OCI-LY7 (cell line): ENCODE measurements at regions not wholly inside any gene's neighbourhood (a gene's known extent, or its start where the extent isn't known, plus 50 kb on each side); places are given as distances from the start of the nearest gene placed in this dataset.

Experiments
- EZH2phosphoT487 ChIP-seq: fragments of 200-600 bp; sonication (generic); IDR thresholded peaks from 2 replicates; pipeline ENCODE4 v1.6.1; 2018; ENCODE audit warnings: low read depth, borderline replicate concordance, mild to moderate bottlenecking, mixed run types, antibody characterized with exemption, low read length, moderate library complexity, mixed read lengths
- TF ChIP-seq, protein P1 (sequence below): fragments of 200-600 bp; sonication (generic); conservative IDR thresholded peaks from 2 replicates; pipeline ENCODE4 v1.5.1; 2014; ENCODE audit warnings: mild to moderate bottlenecking, antibody characterized with exemption, low read length, moderate library complexity, mixed read lengths

DNA sequence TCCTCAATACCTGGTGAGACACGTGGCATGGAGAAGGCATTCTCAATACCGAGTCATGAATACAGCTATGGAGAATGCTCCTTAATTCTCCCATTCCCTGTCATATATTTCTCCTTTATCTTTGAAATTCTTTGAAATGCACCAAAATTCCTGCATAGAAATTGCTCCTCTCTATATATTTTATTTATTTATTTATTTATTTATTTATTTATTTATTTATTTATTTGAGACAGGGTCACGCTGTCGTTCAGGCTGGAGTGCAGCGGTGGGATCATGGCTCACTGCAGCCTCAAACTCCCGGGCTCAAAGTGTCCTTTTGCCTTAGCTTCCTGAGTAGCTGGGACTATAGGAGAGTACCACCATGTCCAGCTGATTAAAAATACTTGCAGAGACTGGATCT lies 190.3 kb upstream of the MAF start:
- TF ChIP-seq, protein P1, sequence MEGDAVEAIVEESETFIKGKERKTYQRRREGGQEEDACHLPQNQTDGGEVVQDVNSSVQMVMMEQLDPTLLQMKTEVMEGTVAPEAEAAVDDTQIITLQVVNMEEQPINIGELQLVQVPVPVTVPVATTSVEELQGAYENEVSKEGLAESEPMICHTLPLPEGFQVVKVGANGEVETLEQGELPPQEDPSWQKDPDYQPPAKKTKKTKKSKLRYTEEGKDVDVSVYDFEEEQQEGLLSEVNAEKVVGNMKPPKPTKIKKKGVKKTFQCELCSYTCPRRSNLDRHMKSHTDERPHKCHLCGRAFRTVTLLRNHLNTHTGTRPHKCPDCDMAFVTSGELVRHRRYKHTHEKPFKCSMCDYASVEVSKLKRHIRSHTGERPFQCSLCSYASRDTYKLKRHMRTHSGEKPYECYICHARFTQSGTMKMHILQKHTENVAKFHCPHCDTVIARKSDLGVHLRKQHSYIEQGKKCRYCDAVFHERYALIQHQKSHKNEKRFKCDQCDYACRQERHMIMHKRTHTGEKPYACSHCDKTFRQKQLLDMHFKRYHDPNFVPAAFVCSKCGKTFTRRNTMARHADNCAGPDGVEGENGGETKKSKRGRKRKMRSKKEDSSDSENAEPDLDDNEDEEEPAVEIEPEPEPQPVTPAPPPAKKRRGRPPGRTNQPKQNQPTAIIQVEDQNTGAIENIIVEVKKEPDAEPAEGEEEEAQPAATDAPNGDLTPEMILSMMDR = no peak
- no peak for TF ChIP-seq EZH2phosphoT487
